ENCODE measurements at regions not wholly inside any gene's neighbourhood (a gene's known extent, or its start where the extent isn't known, plus 50 kb on each side); places are given as distances from the start of the nearest gene placed in this dataset.
A peak's percentile ranks its signal among the peaks of the same experiment; 100 is the strongest.

DNA sequence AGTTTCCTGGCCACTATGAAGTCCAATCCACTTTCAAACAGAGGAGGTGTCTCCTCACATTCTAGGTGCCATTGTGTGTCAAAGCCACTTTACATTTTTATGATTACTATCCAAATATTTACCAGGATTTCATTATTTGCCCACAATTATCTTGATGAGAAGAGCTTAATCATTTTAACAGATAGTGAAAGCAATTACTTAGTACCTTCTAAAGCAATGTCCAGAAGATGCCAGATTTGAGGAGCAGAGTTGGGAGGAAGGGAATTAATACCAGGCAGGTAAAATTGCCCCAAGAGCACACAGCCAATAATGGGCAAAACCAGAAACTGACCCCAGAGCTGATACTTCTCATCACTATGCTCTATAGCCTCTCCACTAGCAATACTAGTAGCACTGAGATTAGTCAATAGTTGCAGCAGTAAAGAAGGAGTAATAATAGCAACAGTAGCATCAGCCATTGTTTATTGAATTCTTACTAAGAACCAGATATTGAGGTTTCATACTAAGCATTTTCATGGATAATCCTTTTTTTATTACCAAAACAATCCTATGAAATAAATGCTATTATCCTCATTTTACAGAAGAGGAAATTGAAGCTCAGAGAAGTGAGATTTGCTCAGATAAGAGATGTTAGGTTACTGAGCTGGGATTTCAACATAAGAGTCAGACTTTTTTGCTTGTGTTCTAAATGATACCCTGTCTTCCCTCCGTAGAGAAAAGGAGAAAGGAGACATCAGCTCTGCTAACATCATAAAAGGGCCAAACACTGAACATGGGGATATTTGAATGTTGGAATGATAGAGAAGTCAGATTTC is 509.3 kb upstream of the CFAP20DC start:
- no peak for ATAC-seq
- no peak for DNase-seq
- intact Hi-C loops (cut with micrococcal nuclease): no loop called here

DNA sequence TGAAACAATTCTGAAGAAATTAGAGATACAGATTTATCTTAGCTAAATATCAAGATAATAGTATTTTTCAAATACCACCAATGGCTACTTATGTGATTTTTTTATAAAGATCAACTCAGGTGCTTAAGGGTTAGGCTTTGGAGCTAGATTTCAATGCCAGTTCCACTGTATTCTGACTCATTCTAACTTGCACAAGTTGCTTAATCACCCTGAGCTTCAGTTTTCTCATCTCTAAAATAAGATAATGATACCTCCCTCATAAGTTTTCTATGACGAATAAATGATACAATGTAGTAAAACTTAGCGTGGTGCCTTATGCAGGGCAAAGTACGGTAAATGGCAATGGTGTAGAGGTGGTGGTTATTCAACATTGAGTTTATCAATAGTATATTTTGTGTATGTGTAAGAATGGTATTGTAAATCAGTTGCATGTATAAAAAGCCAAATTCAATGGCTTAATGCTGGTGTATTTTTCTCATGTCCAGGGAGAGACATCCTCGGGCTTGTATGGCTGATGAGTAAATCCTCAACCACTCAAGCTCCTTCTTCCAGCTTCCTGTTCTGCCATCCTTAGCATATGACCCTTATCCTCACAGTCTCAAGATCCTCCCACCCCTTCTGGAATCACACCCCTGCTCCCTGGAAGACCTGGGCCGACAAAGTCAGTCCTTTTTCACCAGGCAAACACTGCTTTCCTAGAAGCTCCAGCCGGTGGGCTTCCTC is 505.9 kb upstream of the CFAP20DC start:
- ATAC-seq: no peak
- intact Hi-C loops (cut with micrococcal nuclease): no loop called here
- no peak for DNase-seq

DNA sequence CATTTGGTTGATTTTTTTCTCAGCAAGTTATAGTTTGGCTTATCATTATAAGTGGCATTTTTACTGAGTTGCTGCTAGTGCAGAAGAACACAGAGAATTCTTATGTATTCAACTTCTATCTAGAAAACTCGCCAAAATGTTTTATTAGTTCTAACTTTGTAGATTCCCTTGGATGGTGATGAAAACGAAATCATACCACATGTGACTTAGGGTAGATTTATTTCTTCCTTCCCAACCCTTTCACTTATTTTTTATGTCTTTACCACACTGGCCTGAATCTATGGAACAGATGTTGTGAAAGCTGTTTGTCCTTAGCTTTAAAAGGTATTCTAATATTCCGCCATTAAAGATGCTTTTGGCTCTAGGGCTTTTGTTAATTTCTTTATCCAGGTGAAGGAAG is 503.3 kb upstream of the CFAP20DC start:
- ATAC-seq: no peak
- intact Hi-C loops (cut with micrococcal nuclease): no loop called here
- no peak for DNase-seq

DNA sequence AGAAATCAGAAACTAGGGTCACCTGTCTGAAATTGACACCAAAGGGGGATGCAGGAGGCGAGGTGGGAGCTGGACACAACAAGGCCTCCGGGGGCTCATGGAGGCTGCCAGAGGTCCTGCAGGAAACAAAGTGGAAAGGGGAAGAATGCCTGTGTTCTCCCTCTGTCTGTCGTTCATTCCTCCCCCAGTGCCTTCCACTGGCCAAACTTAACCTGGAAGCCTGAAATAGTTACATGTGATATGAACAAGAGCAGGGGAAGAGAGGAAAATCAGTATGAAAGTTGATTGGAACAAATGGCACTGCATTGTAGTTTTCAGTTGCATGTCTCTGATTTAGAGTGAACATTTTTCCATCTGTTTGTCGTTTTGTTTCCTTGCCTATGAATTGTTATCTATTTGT is 502.0 kb upstream of the CFAP20DC start:
- DNase-seq (no peak), ATAC-seq (peak; percentile 51)
- intact Hi-C loops (cut with micrococcal nuclease): no loop called here

DNA sequence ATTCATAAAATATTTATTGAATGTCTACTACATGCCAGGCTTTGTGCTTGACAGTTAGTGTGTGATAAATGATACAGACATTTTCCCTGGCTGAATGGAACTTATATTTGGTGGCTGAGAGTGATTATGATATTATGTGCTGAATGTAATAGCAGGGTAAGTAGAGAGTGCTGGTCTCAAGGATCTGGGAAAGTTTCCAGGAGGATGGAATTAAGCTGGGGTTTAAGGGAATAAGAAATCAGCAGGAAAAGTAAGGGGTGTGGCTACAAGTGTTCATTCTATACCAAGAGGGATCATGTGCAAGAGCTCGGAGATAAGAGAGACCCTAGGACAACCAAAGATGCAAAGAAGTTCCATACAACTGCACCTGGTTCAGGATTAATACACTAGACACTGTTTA is 500.1 kb upstream of the CFAP20DC start:
- intact Hi-C loops (cut with micrococcal nuclease): no loop called here
- ATAC-seq: no peak
- no peak for DNase-seq

DNA sequence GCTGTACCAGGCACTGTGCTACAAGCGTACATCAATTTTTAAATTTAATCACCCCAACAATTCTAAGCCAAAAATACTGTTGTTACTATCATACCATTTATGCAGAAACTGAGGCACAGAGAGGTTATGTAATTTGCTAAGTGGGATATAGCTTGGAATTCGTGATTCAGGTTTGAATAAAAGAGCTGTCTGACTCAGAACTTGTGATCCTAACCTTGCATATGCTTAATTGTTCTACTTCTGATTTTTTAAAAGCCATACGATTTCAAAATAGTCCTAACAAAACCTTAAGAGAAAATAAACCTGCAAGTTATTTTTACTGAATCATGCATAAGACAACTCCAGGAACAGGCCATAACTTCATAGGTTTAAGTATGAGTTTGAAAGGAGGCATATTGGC is 498.0 kb upstream of the CFAP20DC start:
- intact Hi-C loops (cut with micrococcal nuclease): no loop called here
- DNase-seq (no peak), ATAC-seq (no peak)

DNA sequence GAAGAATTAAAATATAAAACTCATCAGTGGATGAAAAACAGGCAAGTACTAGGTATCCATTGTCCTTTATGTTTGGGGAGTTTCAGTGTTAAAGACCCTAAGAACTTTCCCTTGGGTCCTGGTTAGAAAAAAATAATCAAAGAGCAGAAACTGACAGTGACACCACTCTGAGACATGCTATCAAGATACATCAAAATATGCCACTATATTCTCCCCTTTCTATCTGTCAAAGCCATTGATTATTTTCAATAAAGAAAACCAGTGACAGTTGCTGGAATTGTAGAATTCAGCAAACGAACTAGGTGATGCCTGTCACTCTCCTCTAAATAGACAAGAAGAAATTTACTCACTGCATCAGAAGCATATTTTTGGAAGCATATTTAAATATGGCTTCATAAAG is 496.7 kb upstream of the CFAP20DC start:
- no peak for ATAC-seq
- intact Hi-C loops (cut with micrococcal nuclease): no loop called here
- DNase-seq: no peak

DNA sequence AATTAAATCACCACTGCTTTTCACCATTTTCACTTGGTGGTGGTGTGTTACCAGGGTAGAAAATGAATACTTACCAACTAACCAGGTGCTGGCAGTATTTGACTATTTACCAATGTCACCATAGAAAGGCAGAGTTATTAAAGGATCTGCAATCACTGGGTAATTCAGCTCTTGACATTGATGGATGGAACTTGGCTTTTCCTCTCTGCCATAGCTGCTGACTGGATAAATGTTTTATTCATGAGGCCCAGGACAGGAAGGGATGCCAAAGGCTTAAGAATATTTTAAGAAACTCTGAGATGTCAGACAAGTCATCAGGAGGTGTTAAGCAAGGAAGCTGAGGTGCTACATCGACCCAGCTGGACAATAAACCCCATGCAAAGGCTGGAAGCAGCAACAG is 495.5 kb upstream of the CFAP20DC start:
- no peak for DNase-seq
- intact Hi-C loops (cut with micrococcal nuclease): no loop called here
- peak; percentile 59 for ATAC-seq

DNA sequence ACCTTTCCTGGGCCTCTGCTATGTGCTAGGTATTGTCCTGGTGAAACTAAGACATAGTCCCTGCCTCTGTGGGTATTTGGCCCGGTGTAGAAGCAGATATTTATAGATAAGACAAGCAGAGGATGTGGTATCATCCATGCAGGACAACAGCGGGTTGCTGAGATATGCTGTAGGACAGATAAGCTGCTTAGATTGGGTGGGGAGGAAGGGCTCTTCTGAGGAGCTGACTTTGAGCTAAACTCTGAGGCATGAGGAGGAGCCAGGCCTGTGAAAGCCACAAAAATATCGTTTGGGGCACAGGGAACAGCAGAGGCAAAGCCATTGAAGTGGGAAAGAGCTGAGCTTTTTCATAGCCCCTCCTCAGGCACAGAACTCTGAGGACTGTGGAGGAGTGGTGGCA is 492.5 kb upstream of the CFAP20DC start:
- ATAC-seq: no peak
- no peak for DNase-seq
- intact Hi-C loops (cut with micrococcal nuclease): no loop called here

DNA sequence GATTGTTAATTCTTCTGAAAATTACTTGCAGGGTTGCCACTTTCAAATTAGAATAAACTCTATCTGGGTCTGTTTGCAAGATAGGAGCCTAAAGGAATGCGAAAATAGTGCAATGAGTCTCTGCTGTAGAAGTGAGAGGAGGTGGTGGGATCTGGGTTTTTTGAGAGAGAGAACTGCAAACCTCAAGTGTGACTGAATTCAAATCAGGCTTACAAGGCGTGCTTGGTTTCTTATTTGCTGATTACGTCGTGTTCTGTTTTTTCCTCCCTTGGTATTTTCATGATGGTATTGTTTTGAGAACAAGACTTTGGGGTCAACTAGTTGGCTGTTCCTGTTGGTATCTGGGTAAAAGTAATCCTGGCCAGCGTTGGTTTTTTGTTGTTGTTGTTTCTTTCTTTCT is 490.9 kb upstream of the CFAP20DC start:
- ATAC-seq: no peak
- intact Hi-C loops (cut with micrococcal nuclease): no loop called here
- no peak for DNase-seq

DNA sequence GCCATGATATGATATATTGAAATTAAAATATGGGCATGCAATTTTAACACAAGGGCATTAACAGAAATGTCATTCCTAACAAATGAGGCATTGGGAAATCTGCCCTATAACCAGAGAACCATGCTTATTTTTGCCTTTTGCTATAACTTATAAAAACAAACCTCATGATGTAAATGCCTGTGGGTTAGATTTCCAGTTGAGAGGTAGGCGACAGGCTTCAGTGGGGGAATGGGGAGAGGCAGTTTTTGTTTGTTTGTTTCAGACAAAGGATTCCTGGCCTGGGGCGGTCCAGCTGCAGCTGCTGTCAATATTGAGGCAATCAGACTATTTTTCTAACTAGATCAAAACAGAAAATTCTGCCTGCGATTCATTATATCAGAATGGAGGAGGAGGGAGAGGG is 490.4 kb upstream of the CFAP20DC start:
- intact Hi-C loops (cut with micrococcal nuclease): no loop called here
- DNase-seq (no peak), ATAC-seq (no peak)

DNA sequence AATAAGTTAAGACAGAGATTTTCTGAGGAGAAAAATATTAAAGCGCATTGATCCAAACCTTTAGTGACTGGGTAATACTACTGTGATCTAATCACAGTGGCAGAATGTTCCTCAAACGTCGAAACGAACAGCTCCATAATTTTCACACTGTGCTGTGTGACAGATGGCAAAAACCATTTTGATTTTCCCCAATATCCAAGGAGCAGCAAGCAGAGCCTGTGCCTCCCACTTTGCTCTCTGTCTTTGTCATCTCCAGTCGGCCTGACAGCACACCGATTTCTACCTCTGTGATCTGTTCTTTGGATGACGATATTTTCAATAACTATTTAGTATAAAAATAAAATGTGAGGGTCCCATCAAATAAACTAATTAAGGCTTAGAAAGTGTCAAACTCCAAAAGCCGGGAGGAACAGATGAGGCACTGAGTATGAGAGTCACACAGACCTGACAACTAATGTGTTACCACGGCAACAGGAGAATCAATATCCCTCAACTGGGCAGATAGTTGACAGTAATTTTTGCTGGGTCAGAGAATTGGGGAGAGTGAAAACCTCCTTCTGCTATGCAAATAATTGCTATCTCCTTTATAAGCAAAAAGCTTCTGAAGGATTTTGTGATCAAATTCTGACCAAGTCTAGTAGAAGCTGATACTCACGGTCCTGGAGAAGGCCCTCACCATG is 489.1 kb upstream of the CFAP20DC start:
- ATAC-seq: no peak
- no peak for DNase-seq
- intact Hi-C loops (cut with micrococcal nuclease): no loop called here

DNA sequence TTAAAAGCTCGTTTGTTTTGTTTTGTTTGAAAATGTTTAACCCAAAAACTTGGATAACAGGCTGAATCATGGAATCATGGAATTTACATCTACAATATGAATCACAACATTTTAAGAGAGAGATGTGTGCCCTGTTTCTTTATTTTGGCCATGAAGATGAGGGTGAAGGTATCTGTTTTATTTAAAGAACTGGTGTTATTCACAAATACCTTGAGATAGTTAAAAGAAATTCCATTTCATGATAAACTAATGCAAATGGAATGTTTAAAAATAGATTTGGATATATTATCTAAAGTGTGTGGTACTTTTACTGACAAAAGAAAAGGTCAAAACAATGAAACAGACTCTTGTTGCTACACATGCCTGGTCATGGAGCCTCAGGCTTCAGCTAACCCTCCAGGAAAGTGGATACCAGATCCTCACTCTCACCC is 486.0 kb upstream of the CFAP20DC start:
- DNase-seq: no peak
- intact Hi-C loops (cut with micrococcal nuclease): no loop called here
- ATAC-seq: peak; percentile 68

DNA sequence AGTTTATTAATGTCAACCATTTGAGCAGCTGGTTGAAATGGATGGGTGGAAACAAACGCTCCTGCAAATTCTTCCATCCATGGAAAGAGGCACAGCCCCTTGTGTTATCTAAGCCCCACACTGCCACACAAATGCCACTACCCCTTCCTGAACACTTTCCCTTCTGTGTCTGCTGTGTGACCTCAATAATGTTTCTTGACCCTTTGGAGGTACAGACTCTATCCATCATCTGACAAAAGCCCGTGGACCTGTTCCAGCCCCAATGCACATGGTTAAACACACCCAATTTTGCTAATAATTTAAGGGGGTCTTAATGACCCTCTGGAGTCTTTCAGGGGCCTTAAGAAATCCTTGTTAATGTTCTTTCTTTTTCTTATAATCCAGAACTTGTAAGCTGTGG is 482.2 kb upstream of the CFAP20DC start:
- ATAC-seq (no peak), DNase-seq (no peak)
- intact Hi-C loops (cut with micrococcal nuclease): no loop called here

DNA sequence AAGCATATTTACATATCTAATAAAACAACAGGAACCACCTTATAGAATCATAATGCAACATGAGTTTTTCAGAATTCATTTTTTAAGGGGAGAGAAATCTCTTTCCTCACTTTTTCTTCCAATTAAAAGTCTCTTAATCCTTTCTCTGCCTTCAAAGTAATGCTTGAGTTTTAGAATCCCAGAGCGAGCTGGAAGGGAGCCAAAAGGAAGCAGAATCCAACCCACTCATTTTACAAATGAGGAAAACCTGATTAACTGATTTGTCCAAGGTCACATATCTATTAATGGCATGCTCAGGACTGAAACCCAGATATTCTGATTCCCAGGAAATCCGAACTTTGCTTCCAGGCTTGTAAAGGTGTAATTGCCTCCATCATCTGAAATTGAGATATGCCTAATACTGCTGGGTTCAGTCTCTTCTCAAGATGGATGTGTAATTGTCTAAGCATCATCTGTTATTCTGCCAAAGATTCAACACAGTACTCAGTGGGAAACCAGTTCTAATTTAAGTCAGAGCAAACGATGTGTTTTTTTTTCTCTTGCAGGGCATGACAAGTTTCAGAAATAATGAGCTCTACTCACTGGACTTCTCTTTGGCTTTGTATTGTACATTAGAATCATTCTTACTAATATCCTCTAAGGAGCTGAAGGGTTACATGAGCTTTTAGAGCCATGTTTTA is 481.4 kb upstream of the CFAP20DC start:
- ATAC-seq: no peak
- intact Hi-C loops (cut with micrococcal nuclease): no loop called here
- no peak for DNase-seq

DNA sequence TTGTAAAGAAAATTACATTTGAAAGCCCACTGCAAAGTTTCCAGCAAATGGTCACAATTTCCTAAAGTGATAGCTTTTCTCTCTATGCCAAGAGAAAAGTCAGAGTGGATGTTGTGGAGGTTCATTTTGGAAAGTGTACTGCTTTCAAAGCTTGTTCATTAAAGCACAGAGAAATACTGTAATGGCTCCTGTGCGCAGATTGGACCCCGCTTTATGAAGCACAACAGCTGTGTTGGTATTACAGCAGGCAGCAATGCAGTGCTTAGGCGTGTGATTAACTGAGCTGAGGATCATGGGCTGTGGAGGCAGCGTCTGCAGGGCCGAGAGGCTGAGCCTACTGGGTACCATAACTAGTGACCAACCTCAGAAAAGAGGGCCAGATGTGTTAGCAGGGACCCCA is 478.4 kb upstream of the CFAP20DC start:
- intact Hi-C loops (cut with micrococcal nuclease): no loop called here
- no peak for ATAC-seq
- no peak for DNase-seq

DNA sequence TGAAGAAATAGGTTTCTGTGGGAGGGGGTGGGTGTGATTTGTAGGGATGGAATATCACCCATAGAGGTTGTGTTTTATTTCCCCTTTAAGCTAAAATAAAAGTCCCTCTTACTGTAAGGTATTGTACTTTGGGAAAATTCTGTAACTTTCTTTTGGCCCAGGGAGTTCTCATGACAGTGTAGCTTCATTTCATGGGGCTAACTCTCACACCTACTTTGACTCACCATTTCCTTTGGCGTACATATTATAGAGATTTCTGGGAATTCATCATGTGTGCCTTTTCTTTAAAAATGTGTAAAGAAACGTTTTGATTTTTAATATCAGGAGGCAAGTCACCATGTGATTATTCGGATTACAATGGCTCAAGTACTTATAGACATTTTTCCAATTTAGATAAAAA is 477.7 kb upstream of the CFAP20DC start:
- ATAC-seq (no peak), DNase-seq (no peak)
- intact Hi-C loops (cut with micrococcal nuclease): no loop called here

DNA sequence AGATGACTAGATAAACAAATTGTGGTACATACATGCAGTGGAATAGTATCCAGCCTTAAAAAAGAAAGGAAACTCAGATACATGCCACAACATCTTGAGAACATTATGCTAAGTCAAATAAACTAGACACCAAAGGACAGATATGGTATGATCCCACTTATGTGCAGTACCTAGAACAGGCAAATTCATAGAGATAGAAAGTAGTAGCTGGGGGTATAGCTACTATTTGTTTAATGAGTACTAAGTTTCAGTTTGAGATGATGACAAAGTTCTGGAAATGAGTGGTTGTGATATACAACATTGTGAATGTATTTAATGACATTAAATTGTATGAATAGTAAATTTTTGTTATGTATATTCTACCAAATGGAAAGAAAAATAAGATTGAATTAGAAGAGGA is 477.2 kb upstream of the CFAP20DC start:
- intact Hi-C loops (cut with micrococcal nuclease): no loop called here
- DNase-seq (no peak), ATAC-seq (no peak)

DNA sequence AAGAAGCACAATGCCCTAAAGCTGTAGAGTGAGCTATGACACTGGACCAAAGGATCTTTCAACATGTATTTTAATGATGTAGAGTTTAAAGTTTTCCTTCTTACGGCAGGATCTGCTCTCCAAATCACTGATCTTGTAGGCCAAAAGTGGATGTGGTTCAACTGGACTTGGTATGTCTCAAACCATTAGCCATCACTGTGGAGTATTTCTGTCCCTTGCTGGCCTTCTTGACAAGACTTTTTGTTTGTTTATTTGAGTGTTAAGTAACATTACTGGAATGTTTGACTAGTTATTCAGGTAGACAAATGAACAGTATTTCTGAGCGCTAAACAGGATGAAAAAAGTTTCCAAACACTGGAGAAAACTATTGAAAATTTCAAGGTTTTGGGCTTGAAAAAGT is 472.7 kb upstream of the CFAP20DC start:
- DNase-seq (no peak), ATAC-seq (no peak)
- intact Hi-C loops (cut with micrococcal nuclease): no loop called here

DNA sequence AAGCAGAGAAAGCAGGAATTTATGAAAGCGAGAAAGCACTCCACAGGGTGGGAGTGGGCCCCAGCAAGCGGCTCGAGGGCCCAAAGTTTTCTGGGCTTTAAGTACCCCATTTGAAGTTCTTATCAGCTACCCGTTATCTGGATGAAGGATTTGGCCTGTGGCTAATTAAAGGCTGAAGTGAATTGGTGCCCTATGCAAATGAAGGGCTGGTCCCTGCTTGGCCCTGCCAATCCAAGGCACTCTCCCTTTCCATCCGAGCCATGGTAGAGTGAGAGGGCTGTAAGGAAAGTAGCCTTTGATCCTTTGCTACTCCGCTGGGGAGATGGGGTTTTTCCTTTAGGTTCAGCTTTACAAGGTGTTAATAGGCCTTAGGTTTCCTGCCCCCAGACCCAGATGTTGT is 469.3 kb upstream of the CFAP20DC start:
- no peak for DNase-seq
- ATAC-seq: no peak
- intact Hi-C loops (cut with micrococcal nuclease): no loop called here

All from left ventricle myocardium superior (tissue), 1 donor.